Activated T-cell treated with anti-CD3 and anti-CD28 coated beads, Interleukin-2, amount 50 U/mL, for 72 hours (primary cell): ENCODE measurements at regions not wholly inside any gene's neighbourhood (a gene's known extent, or its start where the extent isn't known, plus 50 kb on each side); places are given as distances from the start of the nearest gene placed in this dataset.
A peak's percentile ranks its signal among the peaks of the same experiment; 100 is the strongest.

Experiments
- ATAC-seq, 2 donors: fragments of 150-1000 bp; cut with Tn5 transposase; replicated peaks in 1 of 2; 2 replicates each; pipeline ENCODE4 v1.10.0; 2021; ENCODE audit warnings: moderate library complexity in 2 of 2, mild to moderate bottlenecking in 1 of 2
- DNase-seq, 2 donors: peaks; one replicate each; pipeline ENCODE4 v3.0.0; 2021 to 2022; ENCODE audit warnings: mixed read lengths in 1 of 2
- H3K27ac Mint-ChIP-seq: one replicate; pipeline ENCODE4 v1.8.0; 2022; ENCODE audit warnings: mild to moderate bottlenecking, moderate library complexity, mixed read lengths
- H3K27me3 Mint-ChIP-seq: one replicate; pipeline ENCODE4 v1.8.0; 2022; ENCODE audit warnings: low read depth, mixed read lengths
- H3K36me3 Mint-ChIP-seq, 2 donors: one replicate each; pipeline ENCODE4 v1.8.0; 2022; ENCODE audit warnings: mixed read lengths in 2 of 2, mild to moderate bottlenecking in 1 of 2; ENCODE audit not compliant: insufficient read depth in 2 of 2
- H3K4me1 Mint-ChIP-seq: one replicate; pipeline ENCODE4 v1.8.0; 2022; ENCODE audit warnings: low read depth, mixed read lengths
- H3K4me3 Mint-ChIP-seq, 2 donors: one replicate each; pipeline ENCODE4 v1.8.0; 2022; ENCODE audit warnings: mild to moderate bottlenecking in 2 of 2, mixed read lengths in 2 of 2, moderate library complexity in 2 of 2
- H3K9me3 Mint-ChIP-seq, 2 donors: one replicate each; pipeline ENCODE4 v1.8.0; 2022; ENCODE audit warnings: mixed read lengths in 2 of 2

- Mint-ChIP-seq H3K27me3 (no peaks in the 10 kb centered on the region), H3K27ac (no peak overlapping the region)
- no peak for ATAC-seq
These were observed 210.0 kb downstream of the FOXO1 start for GRCh38 chr13:40456397-40456953.

GRCh38 chr13:40456979-40457553 lies 209.4 kb downstream of the FOXO1 start:
- Mint-ChIP-seq H3K36me3 (no peaks in the 10 kb centered on the region), H3K27me3 (no peaks in the 10 kb centered on the region), H3K4me3 (no peak overlapping the region), H3K4me1 (peaks cover 23% of the 10 kb centered on the region), H3K27ac (no peak overlapping the region), H3K9me3 (no peaks in the 10 kb centered on the region)
- DNase-seq (no peak), ATAC-seq (peak in 1 of 2 donors; percentile 31)

More at GRCh38 chr13:40456397-40456953, 210.0 kb downstream of the FOXO1 start:
- no peak for DNase-seq
- Mint-ChIP-seq H3K9me3 (no peaks in the 10 kb centered on the region), H3K36me3 (no peaks in the 10 kb centered on the region), H3K4me1 (peaks cover 27% of the 10 kb centered on the region), H3K4me3 (no peak overlapping the region)

- no peak overlapping the region for H3K4me3 Mint-ChIP-seq
- peaks cover 12% of the 10 kb centered on the region for H3K4me1 Mint-ChIP-seq
- no peaks in the 10 kb centered on the region for H3K36me3 Mint-ChIP-seq
- no peak overlapping the region for H3K27ac Mint-ChIP-seq
- no peaks in the 10 kb centered on the region for H3K27me3 Mint-ChIP-seq
- DNase-seq (no peak), ATAC-seq (no peak)
- H3K9me3 Mint-ChIP-seq = no peaks in the 10 kb centered on the region
These were observed 208.3 kb downstream of the FOXO1 start for GRCh38 chr13:40457929-40458719.

GRCh38 chr13:40458720-40458990 lies 207.8 kb downstream of the FOXO1 start:
- no peak for ATAC-seq
- no peaks in the 10 kb centered on the region for H3K9me3 Mint-ChIP-seq
- no peak overlapping the region for H3K27ac Mint-ChIP-seq
- peaks cover 7% of the 10 kb centered on the region for H3K4me1 Mint-ChIP-seq
- no peak for DNase-seq
- H3K27me3 Mint-ChIP-seq = no peaks in the 10 kb centered on the region
- H3K4me3 Mint-ChIP-seq = no peak overlapping the region
- no peaks in the 10 kb centered on the region for H3K36me3 Mint-ChIP-seq

- ATAC-seq (no peak), DNase-seq (no peak)
- no peaks in the 10 kb centered on the region for H3K36me3 Mint-ChIP-seq
- no peak overlapping the region for H3K27ac Mint-ChIP-seq
- H3K4me1 Mint-ChIP-seq = peaks cover 7% of the 10 kb centered on the region
- no peak overlapping the region for H3K4me3 Mint-ChIP-seq
- no peaks in the 10 kb centered on the region for H3K27me3 Mint-ChIP-seq
- H3K9me3 Mint-ChIP-seq = peaks cover 0 to 2% of the 10 kb centered on the region in 2 donors
These were observed 206.3 kb downstream of the FOXO1 start for GRCh38 chr13:40460116-40460515.

GRCh38 chr13:40464337-40465014 lies 202.0 kb downstream of the FOXO1 start:
- no peaks in the 10 kb centered on the region for H3K27me3 Mint-ChIP-seq
- peaks cover 6 to 7% of the 10 kb centered on the region in 2 donors for H3K9me3 Mint-ChIP-seq
- no peaks in the 10 kb centered on the region for H3K4me1 Mint-ChIP-seq
- H3K27ac Mint-ChIP-seq = no peak overlapping the region
- ATAC-seq (no peak), DNase-seq (no peak)
- no peaks in the 10 kb centered on the region for H3K36me3 Mint-ChIP-seq
- H3K4me3 Mint-ChIP-seq = no peak overlapping the region

GRCh38 chr13:40465015-40465390 lies 201.4 kb downstream of the FOXO1 start:
- Mint-ChIP-seq H3K9me3 (peaks cover 6 to 7% of the 10 kb centered on the region in 2 donors), H3K27ac (no peak overlapping the region), H3K4me1 (no peaks in the 10 kb centered on the region), H3K27me3 (no peaks in the 10 kb centered on the region), H3K4me3 (no peak overlapping the region), H3K36me3 (no peaks in the 10 kb centered on the region)
- ATAC-seq = no peak
- DNase-seq = no peak

GRCh38 chr13:40466272-40466671 lies 200.2 kb downstream of the FOXO1 start:
- Mint-ChIP-seq H3K9me3 (peaks cover 6 to 7% of the 10 kb centered on the region in 2 donors), H3K4me1 (no peaks in the 10 kb centered on the region), H3K27ac (no peak overlapping the region), H3K36me3 (peaks cover 0 to 1% of the 10 kb centered on the region in 2 donors), H3K27me3 (no peaks in the 10 kb centered on the region), H3K4me3 (no peak overlapping the region)
- no peak for DNase-seq
- no peak for ATAC-seq

- peaks cover 0 to 1% of the 10 kb centered on the region in 2 donors for H3K36me3 Mint-ChIP-seq
- DNase-seq (no peak), ATAC-seq (no peak)
- peaks cover 6 to 7% of the 10 kb centered on the region in 2 donors for H3K9me3 Mint-ChIP-seq
- peaks cover 12% of the 10 kb centered on the region for H3K4me1 Mint-ChIP-seq
- H3K27ac Mint-ChIP-seq = no peak overlapping the region
- no peak overlapping the region for H3K4me3 Mint-ChIP-seq
- no peaks in the 10 kb centered on the region for H3K27me3 Mint-ChIP-seq
These were observed 198.1 kb downstream of the FOXO1 start for GRCh38 chr13:40468227-40468838.

- H3K27me3 Mint-ChIP-seq = no peaks in the 10 kb centered on the region
These were observed 196.7 kb downstream of the FOXO1 start for GRCh38 chr13:40469581-40470310.

GRCh38 chr13:40470660-40471059 lies 195.8 kb downstream of the FOXO1 start:
- no peak overlapping the region for H3K27ac Mint-ChIP-seq
- no peaks in the 10 kb centered on the region for H3K27me3 Mint-ChIP-seq
- peaks cover 12% of the 10 kb centered on the region for H3K4me1 Mint-ChIP-seq
- no peak overlapping the region for H3K4me3 Mint-ChIP-seq
- H3K36me3 Mint-ChIP-seq = peaks cover 0 to 1% of the 10 kb centered on the region in 2 donors
- peaks cover 4 to 7% of the 10 kb centered on the region in 2 donors for H3K9me3 Mint-ChIP-seq
- DNase-seq = no peak
- no peak for ATAC-seq

More at GRCh38 chr13:40469581-40470310, 196.7 kb downstream of the FOXO1 start:
- no peak for DNase-seq
- peaks cover 0 to 1% of the 10 kb centered on the region in 2 donors for H3K36me3 Mint-ChIP-seq
- H3K9me3 Mint-ChIP-seq = peaks cover 4 to 7% of the 10 kb centered on the region in 2 donors
- H3K27ac Mint-ChIP-seq = no peak overlapping the region
- no peak overlapping the region for H3K4me3 Mint-ChIP-seq
- peaks cover 12% of the 10 kb centered on the region for H3K4me1 Mint-ChIP-seq
- ATAC-seq = no peak

- Mint-ChIP-seq H3K27ac (no peak overlapping the region), H3K4me1 (peaks cover 12% of the 10 kb centered on the region), H3K9me3 (peaks cover 4 to 7% of the 10 kb centered on the region in 2 donors), H3K27me3 (no peaks in the 10 kb centered on the region), H3K4me3 (no peak overlapping the region), H3K36me3 (peaks cover 0 to 1% of the 10 kb centered on the region in 2 donors)
- DNase-seq (no peak), ATAC-seq (no peak)
These were observed 195.4 kb downstream of the FOXO1 start for GRCh38 chr13:40471076-40471475.
